ENCODE measurements at regions not wholly inside any gene's neighbourhood (a gene's known extent, or its start where the extent isn't known, plus 50 kb on each side); places are given as distances from the start of the nearest gene placed in this dataset.

GRCh38 chr10:126851414-126852108 is 53.7 kb upstream of the DOCK1 start:
- FAIRE-seq: no peak

- FAIRE-seq: no peak
Measured at GRCh38 chr10:126854726-126855495, 50.3 kb upstream of the DOCK1 start.
